RWPE2 (cell line): ENCODE measurements at regions not wholly inside any gene's neighbourhood (a gene's known extent, or its start where the extent isn't known, plus 50 kb on each side); places are given as distances from the start of the nearest gene placed in this dataset.

Experiments used
- ATAC-seq: fragments of 200-7000 bp; cut with Tn5 transposase; 3 replicates; pipeline ENCODE4 v1.9.1; 2021; ENCODE audit warnings: low read depth
- DNase-seq: peaks from one replicate; pipeline ENCODE4 v3.0.0-alpha.2; 2020; ENCODE audit warnings: low spot score
- H3K27ac ChIP-seq: fragments of 450-650 bp; 2 replicates; pipeline ENCODE4 v1.5.1; 2017; ENCODE audit warnings: mild to moderate bottlenecking; ENCODE audit not compliant: poor library complexity, severe bottlenecking
- H3K27me3 ChIP-seq: fragments of 250-450 bp; sonication (Bioruptor Pico); 2 replicates; pipeline ENCODE4 v1.5.1; 2021; ENCODE audit warnings: mild to moderate bottlenecking, moderate library complexity; ENCODE audit not compliant: insufficient read depth, poor library complexity, severe bottlenecking
- H3K36me3 ChIP-seq: fragments of 250-450 bp; sonication (Bioruptor Pico); 2 replicates; pipeline ENCODE4 v1.5.1; 2020; ENCODE audit warnings: low read depth, mild to moderate bottlenecking, moderate library complexity
- H3K4me1 ChIP-seq: fragments of 250-450 bp; sonication (Bioruptor Pico); 2 replicates; pipeline ENCODE4 v1.5.1; 2021; ENCODE audit warnings: mild to moderate bottlenecking, moderate library complexity; ENCODE audit not compliant: insufficient read depth, poor library complexity, severe bottlenecking
- H3K4me3 ChIP-seq: fragments of 250-450 bp; sonication (Bioruptor Pico); 2 replicates; pipeline ENCODE4 v1.5.1; 2021; ENCODE audit warnings: mild to moderate bottlenecking, moderate library complexity; ENCODE audit not compliant: severe bottlenecking
- H3K9me3 ChIP-seq: fragments of 250-450 bp; sonication (Bioruptor Pico); 2 replicates; pipeline ENCODE4 v1.5.1; 2021; ENCODE audit warnings: mild to moderate bottlenecking, moderate library complexity; ENCODE audit not compliant: severe bottlenecking
- TF ChIP-seq, protein P1 (sequence below): fragments of 450-650 bp; IDR thresholded peaks from one replicate; pipeline ENCODE4 v1.5.1; 2017; ENCODE audit warnings: mild to moderate bottlenecking, moderate library complexity; ENCODE audit not compliant: poor library complexity, severe bottlenecking

- Histone ChIP-seq H3K27ac (no peak overlapping the region), H3K9me3 (no peaks in the 10 kb centered on the region), H3K4me3 (no peak overlapping the region), H3K36me3 (no peaks in the 10 kb centered on the region), H3K4me1 (peaks cover 5% of the 10 kb centered on the region), H3K27me3 (no peaks in the 10 kb centered on the region)
- ATAC-seq (no peak), DNase-seq (no peak)
- TF ChIP-seq, protein P1, sequence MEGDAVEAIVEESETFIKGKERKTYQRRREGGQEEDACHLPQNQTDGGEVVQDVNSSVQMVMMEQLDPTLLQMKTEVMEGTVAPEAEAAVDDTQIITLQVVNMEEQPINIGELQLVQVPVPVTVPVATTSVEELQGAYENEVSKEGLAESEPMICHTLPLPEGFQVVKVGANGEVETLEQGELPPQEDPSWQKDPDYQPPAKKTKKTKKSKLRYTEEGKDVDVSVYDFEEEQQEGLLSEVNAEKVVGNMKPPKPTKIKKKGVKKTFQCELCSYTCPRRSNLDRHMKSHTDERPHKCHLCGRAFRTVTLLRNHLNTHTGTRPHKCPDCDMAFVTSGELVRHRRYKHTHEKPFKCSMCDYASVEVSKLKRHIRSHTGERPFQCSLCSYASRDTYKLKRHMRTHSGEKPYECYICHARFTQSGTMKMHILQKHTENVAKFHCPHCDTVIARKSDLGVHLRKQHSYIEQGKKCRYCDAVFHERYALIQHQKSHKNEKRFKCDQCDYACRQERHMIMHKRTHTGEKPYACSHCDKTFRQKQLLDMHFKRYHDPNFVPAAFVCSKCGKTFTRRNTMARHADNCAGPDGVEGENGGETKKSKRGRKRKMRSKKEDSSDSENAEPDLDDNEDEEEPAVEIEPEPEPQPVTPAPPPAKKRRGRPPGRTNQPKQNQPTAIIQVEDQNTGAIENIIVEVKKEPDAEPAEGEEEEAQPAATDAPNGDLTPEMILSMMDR, result no peak
Measured at GRCh38 chr2:101624706-101625332, 72.7 kb upstream of the MAP4K4 start.

DNA sequence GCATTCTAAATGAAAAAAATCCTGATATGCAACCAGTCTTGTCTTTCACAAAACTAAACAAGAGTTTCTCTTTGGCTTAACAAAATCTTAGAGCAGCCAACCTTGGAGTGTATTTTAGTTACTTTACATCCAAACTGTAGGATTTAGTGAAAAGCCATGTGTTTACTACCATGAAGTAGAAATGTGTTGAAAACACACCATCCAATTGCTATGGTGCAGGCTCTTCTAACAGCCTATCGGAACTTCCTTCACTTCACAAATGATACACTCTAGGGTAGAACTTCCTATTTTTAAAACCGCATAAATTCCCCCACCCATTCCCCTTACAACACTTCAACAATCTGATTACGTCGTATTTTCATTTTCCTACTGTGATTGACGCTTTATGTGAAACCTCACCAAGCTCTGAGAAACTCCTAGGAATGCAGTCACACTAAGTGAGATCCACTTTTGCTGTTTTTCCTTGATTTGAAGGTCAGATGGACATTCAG, 74.4 kb upstream of the MAP4K4 start:
- Histone ChIP-seq H3K36me3 (no peaks in the 10 kb centered on the region), H3K27ac (no peak overlapping the region), H3K27me3 (no peaks in the 10 kb centered on the region), H3K4me1 (no peaks in the 10 kb centered on the region), H3K4me3 (no peak overlapping the region), H3K9me3 (no peaks in the 10 kb centered on the region)
- no peak for ATAC-seq
- TF ChIP-seq, protein P1, result no peak
- no peak for DNase-seq

DNA sequence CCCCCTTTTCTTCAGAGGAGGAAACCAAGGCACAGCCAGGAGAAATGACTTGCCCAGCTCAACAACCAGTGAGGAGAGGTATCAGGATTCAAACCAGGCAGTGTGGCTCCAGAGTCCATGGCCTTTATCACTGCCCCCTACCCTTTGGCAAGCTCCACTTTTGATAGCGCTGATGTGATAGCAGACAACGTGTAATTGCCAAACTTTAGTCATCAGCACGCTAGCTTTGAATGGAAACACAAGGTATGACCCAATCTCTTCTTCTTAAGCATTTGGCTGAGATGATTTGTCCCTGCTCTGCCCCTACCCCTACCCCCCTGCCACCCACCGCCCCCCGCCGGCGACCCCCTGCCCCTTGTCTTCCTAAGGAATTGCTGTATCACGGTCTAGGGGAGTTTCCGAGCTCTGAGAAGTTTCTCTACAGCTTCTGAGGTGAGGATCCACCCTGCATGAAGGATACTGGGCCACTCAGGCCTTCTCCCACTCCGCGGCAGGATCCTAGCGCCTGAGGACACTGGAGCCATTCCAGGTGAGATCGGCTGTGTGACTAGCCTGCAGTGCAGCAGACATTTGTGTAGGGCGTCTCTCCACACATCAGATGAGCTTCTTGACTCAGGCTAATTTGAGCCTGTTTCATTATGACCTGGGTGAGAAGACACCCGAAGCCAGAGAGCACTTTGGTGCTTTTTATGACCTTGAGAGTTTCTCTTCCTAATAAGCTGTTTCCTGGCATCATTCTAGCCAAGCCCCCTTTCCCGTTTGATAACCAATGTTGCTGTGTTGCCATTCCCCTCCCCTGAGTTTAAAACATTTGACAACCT, 75.1 kb upstream of the MAP4K4 start:
- H3K9me3 ChIP-seq, result no peaks in the 10 kb centered on the region
- H3K36me3 ChIP-seq, result no peaks in the 10 kb centered on the region
- H3K27me3 ChIP-seq, result no peaks in the 10 kb centered on the region
- H3K27ac ChIP-seq, result no peak overlapping the region
- H3K4me3 ChIP-seq, result no peak overlapping the region
- DNase-seq (no peak), ATAC-seq (no peak)
- TF ChIP-seq, protein P1, result no peak
- H3K4me1 ChIP-seq, result no peaks in the 10 kb centered on the region

GRCh38 chr2:101619191-101619591, 78.3 kb upstream of the MAP4K4 start:
- DNase-seq, result no peak
- TF ChIP-seq, protein P1, result no peak
- Histone ChIP-seq H3K36me3 (no peaks in the 10 kb centered on the region), H3K4me3 (no peak overlapping the region), H3K4me1 (no peaks in the 10 kb centered on the region), H3K27me3 (no peaks in the 10 kb centered on the region), H3K27ac (no peak overlapping the region), H3K9me3 (no peaks in the 10 kb centered on the region)
- no peak for ATAC-seq
